Left colon (tissue), 2 donors: ENCODE measurements at regions not wholly inside any gene's neighbourhood (a gene's known extent, or its start where the extent isn't known, plus 50 kb on each side); places are given as distances from the start of the nearest gene placed in this dataset.

ENCODE experiments used
- ATAC-seq: fragments of 200-7000 bp; cut with Tn5 transposase; one replicate; pipeline ENCODE4 v1.9.1; 2020; ENCODE audit warnings: mild to moderate bottlenecking, moderate library complexity
- DNase-seq, 2 donors: peaks; one replicate each; pipeline ENCODE4 v3.0.0-alpha.2; 2020
- intact Hi-C, 2 donors: fragments of 100-400 bp; cut with DNase I in 1 of 2; cut with micrococcal nuclease in 1 of 2; formaldehyde crosslinking; loops; one replicate each; pipeline versions ENCODE4 v1.11.2 to v1.14.0; 2022; cut with DNase I, micrococcal nuclease
- donor health status: DM: no; HTN: no; CAD: no.
- donor health status: DM: yes; HTN: yes; CAD: no.

GRCh38 chr2:37527361-37527760 lies 144.1 kb downstream of the CDC42EP3 start:
- intact Hi-C loops: no loop called here
- DNase-seq (no peak), ATAC-seq (no peak)

GRCh38 chr2:37529830-37530415 lies 141.5 kb downstream of the CDC42EP3 start:
- no peak for ATAC-seq
- intact Hi-C loops: no loop called here
- DNase-seq: no peak

GRCh38 chr2:37532503-37532902 lies 138.9 kb downstream of the CDC42EP3 start:
- intact Hi-C loops: no loop called here
- ATAC-seq (no peak), DNase-seq (no peak)

GRCh38 chr2:37537316-37537715 lies 134.1 kb downstream of the CDC42EP3 start:
- DNase-seq (no peak), ATAC-seq (no peak)
- intact Hi-C loops: no loop called here

- DNase-seq (no peak), ATAC-seq (no peak)
- intact Hi-C loops: no loop called here
Observed at GRCh38 chr2:37541516-37541915, 129.9 kb downstream of the CDC42EP3 start.

GRCh38 chr2:37543999-37544557 lies 127.4 kb downstream of the CDC42EP3 start:
- ATAC-seq: no peak
- intact Hi-C loops: no loop called here

GRCh38 chr2:37544591-37545031 lies 126.8 kb downstream of the CDC42EP3 start:
- DNase-seq (no peak), ATAC-seq (no peak)
- intact Hi-C loops: no loop called here

More at GRCh38 chr2:37543999-37544557, 127.4 kb downstream of the CDC42EP3 start:
- no peak for DNase-seq

- DNase-seq (no peak), ATAC-seq (no peak)
- intact Hi-C loops: no loop called here
Observed at GRCh38 chr2:37549598-37549997, 121.8 kb downstream of the CDC42EP3 start.

- ATAC-seq: no peak
- intact Hi-C loops: no loop called here
- no peak for DNase-seq
Observed at GRCh38 chr2:37550190-37550589, 121.3 kb downstream of the CDC42EP3 start.

GRCh38 chr2:37551783-37552182 lies 119.7 kb downstream of the CDC42EP3 start:
- intact Hi-C loops: no loop called here
- no peak for DNase-seq
- ATAC-seq: no peak

GRCh38 chr2:37552339-37552738 lies 119.1 kb downstream of the CDC42EP3 start:
- ATAC-seq: no peak
- no peak for DNase-seq
- intact Hi-C loops: no loop called here

- no peak for DNase-seq
Observed at GRCh38 chr2:37553411-37554154, 117.9 kb downstream of the CDC42EP3 start.

GRCh38 chr2:37554155-37554510 lies 117.3 kb downstream of the CDC42EP3 start:
- intact Hi-C loops: no loop called here
- no peak for DNase-seq
- no peak for ATAC-seq

More at GRCh38 chr2:37553411-37554154, 117.9 kb downstream of the CDC42EP3 start:
- no peak for ATAC-seq
- intact Hi-C loops: no loop called here

- DNase-seq: no peak
- ATAC-seq: no peak
- intact Hi-C loops: no loop called here
Observed at GRCh38 chr2:37554687-37555086, 116.8 kb downstream of the CDC42EP3 start.

- DNase-seq: peak in 1 of 2 donors; percentile 26
- intact Hi-C loops: no loop called here
- no peak for ATAC-seq
Observed at GRCh38 chr2:37555457-37555856, 116.0 kb downstream of the CDC42EP3 start.

GRCh38 chr2:37556256-37556655 lies 115.2 kb downstream of the CDC42EP3 start:
- no peak for ATAC-seq
- no peak for DNase-seq

GRCh38 chr2:37558623-37559022 lies 112.8 kb downstream of the CDC42EP3 start:
- intact Hi-C loops: no loop called here
- no peak for DNase-seq
- no peak for ATAC-seq

More at GRCh38 chr2:37556256-37556655, 115.2 kb downstream of the CDC42EP3 start:
- intact Hi-C loops: no loop called here

- DNase-seq (no peak), ATAC-seq (no peak)
- intact Hi-C loops: no loop called here
Observed at GRCh38 chr2:37560241-37560848, 111.1 kb downstream of the CDC42EP3 start.

- DNase-seq: no peak
- intact Hi-C loops: no loop called here
- no peak for ATAC-seq
Observed at GRCh38 chr2:37560863-37561614, 110.4 kb downstream of the CDC42EP3 start.
